ENCODE measurements at regions not wholly inside any gene's neighbourhood (a gene's known extent, or its start where the extent isn't known, plus 50 kb on each side); places are given as distances from the start of the nearest gene placed in this dataset.

DNA sequence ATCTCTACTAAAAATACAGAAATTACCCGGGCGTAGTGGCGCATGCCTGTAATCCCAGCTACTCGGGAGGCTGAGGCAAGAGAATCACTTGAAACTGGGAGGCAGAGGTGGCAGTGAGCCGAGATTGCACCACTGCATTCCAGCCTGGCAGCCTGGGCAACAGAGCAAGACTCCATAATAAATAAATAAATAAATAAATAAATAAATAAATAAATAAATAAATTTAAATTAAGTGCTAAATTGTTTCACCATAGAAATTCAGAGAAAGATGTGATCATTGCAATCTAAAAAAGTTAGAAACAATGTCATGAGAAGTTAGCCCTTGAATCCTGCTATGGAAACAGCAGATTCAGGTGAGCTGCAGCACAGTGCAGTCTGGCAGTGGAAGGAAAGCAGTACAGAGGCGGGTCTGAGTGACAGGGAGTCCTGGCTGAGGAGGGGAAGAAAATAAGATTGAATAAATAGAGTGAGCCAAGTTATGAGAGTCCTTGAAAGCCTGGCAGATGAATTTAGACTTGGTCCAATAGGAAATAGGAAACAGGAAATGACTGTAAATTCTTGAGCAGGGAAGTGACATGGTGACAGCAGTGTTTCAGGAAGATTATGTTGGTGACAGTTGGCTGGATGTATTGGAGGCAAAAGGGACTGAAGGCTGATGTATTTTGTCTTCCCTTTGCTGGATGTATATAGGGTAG lies 241.5 kb downstream of the GXYLT1 start:
- Histone ChIP-seq H3K9ac (ENCODE audit: control insufficient read depth, insufficient read depth, low read length) (no peak overlapping the region), H4K20me1 (ENCODE audit: control insufficient read depth, insufficient read depth) (no peaks in the 10 kb centered on the region), H3K4me3 (no peak overlapping the region), H3K9me3 (replicated peaks; ENCODE audit: control insufficient read depth, insufficient read depth, low read length) (no peaks in the 10 kb centered on the region), H2AFZ (ENCODE audit: control insufficient read depth, low read depth, low read length) (no peak overlapping the region), H3K4me2 (ENCODE audit: control insufficient read depth, insufficient read depth) (no peak overlapping the region), H3K27ac (ENCODE audit: control insufficient read depth, insufficient read depth) (no peak overlapping the region), H3K27me3 (replicated peaks in 1 of 2; ENCODE audit: control insufficient read depth in 2 of 2, insufficient read depth in 2 of 2, low read length in 1 of 2) (no peaks in the 10 kb centered on the region; a peak in 1 of 4 replicates), H3K36me3 (ENCODE audit: control insufficient read depth in 2 of 2, insufficient read depth in 2 of 2, low read length in 1 of 2) (no peaks in the 10 kb centered on the region), H3K79me2 (ENCODE audit: control insufficient read depth, insufficient read depth, low read length) (no peaks in the 10 kb centered on the region), H3K4me1 (ENCODE audit: control insufficient read depth, insufficient read depth, low read length) (no peaks in the 10 kb centered on the region)
- CTCF ChIA-PET = no interaction called here
- intact Hi-C loops (cut with micrococcal nuclease; ENCODE audit: unreplicated experiment) = no loop called here
- ATAC-seq = no peak
- no peak for FAIRE-seq
- POLR2A ChIA-PET = no interaction called here
- RAD21 ChIA-PET (ENCODE audit: unreplicated experiment) = no interaction called here
- WGBS (ENCODE audit: insufficient coverage, insufficient replicate concordance, low lambda C conversion rate, missing lambda C conversion rate) = 54% methylated on average over 6 of the region's 6 CpGs
- in situ Hi-C loops (cut with MboI) = no loop called here
- SMC1A ChIA-PET (ENCODE audit: uncharacterized antibody, unreplicated experiment) = interaction anchor here (1.4 kb wide), 1 partner anchor 9 kb away, joined by 3 read pairs; no protein-coding TSS in a partner anchor
- no TSS peak for BruUV-seq (replicated peaks)
- DNase-seq (ENCODE audit: low read depth, low spot score) = no peak
- TF ChIP-seq, protein P1, sequence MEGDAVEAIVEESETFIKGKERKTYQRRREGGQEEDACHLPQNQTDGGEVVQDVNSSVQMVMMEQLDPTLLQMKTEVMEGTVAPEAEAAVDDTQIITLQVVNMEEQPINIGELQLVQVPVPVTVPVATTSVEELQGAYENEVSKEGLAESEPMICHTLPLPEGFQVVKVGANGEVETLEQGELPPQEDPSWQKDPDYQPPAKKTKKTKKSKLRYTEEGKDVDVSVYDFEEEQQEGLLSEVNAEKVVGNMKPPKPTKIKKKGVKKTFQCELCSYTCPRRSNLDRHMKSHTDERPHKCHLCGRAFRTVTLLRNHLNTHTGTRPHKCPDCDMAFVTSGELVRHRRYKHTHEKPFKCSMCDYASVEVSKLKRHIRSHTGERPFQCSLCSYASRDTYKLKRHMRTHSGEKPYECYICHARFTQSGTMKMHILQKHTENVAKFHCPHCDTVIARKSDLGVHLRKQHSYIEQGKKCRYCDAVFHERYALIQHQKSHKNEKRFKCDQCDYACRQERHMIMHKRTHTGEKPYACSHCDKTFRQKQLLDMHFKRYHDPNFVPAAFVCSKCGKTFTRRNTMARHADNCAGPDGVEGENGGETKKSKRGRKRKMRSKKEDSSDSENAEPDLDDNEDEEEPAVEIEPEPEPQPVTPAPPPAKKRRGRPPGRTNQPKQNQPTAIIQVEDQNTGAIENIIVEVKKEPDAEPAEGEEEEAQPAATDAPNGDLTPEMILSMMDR (IDR thresholded peaks at IDR 0.05 in 2 of 3, conservative IDR thresholded peaks at IDR 0.05 in 1 of 3; ENCODE audit: control insufficient read depth in 2 of 3, extremely low read depth in 1 of 3, insufficient read depth in 1 of 3, low read depth in 3 of 3, low read length in 3 of 3) = no peak
- TF ChIP-seq MTA3 (IDR thresholded peaks at IDR 0.05; ENCODE audit: borderline replicate concordance, low read length) = no peak
- no peak for TF ChIP-seq SMC3 (IDR thresholded peaks at IDR 0.05; ENCODE audit: borderline replicate concordance, low read length)
- no peak for TF ChIP-seq SREBF1 (IDR thresholded peaks at IDR 0.05; ENCODE audit: low read length)
- TF ChIP-seq RCOR1 (conservative IDR thresholded peaks at IDR 0.05; ENCODE audit: low read depth, low read length) = no peak
- TF ChIP-seq GABPA (IDR thresholded peaks at IDR 0.05; ENCODE audit: low read depth) = no peak
- no peak for TF ChIP-seq ZNF274 (IDR thresholded peaks at IDR 0.05; ENCODE audit: insufficient read depth, insufficient read length)
- no peak for TF ChIP-seq ZBED1 (IDR thresholded peaks at IDR 0.05; ENCODE audit: borderline replicate concordance)
- TF ChIP-seq CHD2 (IDR thresholded peaks at IDR 0.05; ENCODE audit: borderline replicate concordance, low read depth, low read length) = no peak
- TF ChIP-seq MEF2A (IDR thresholded peaks at IDR 0.05; ENCODE audit: insufficient read depth, low read depth, low read length) = no peak
- no peak for TF ChIP-seq JUND (IDR thresholded peaks at IDR 0.05; ENCODE audit: low read depth, low read length)
- no peak for TF ChIP-seq CBFB (IDR thresholded peaks at IDR 0.05; ENCODE audit: low read depth)
- no peak for TF ChIP-seq NFYA (IDR thresholded peaks at IDR 0.05; ENCODE audit: borderline replicate concordance, low read depth, low read length)
- no peak for TF ChIP-seq IRF4 (IDR thresholded peaks at IDR 0.05; ENCODE audit: low read depth, low read length)
- TF ChIP-seq MYC (IDR thresholded peaks at IDR 0.05; ENCODE audit: insufficient read depth, insufficient read length, insufficient replicate concordance, low read length, severe bottlenecking) = no peak
- TF ChIP-seq, protein P2, sequence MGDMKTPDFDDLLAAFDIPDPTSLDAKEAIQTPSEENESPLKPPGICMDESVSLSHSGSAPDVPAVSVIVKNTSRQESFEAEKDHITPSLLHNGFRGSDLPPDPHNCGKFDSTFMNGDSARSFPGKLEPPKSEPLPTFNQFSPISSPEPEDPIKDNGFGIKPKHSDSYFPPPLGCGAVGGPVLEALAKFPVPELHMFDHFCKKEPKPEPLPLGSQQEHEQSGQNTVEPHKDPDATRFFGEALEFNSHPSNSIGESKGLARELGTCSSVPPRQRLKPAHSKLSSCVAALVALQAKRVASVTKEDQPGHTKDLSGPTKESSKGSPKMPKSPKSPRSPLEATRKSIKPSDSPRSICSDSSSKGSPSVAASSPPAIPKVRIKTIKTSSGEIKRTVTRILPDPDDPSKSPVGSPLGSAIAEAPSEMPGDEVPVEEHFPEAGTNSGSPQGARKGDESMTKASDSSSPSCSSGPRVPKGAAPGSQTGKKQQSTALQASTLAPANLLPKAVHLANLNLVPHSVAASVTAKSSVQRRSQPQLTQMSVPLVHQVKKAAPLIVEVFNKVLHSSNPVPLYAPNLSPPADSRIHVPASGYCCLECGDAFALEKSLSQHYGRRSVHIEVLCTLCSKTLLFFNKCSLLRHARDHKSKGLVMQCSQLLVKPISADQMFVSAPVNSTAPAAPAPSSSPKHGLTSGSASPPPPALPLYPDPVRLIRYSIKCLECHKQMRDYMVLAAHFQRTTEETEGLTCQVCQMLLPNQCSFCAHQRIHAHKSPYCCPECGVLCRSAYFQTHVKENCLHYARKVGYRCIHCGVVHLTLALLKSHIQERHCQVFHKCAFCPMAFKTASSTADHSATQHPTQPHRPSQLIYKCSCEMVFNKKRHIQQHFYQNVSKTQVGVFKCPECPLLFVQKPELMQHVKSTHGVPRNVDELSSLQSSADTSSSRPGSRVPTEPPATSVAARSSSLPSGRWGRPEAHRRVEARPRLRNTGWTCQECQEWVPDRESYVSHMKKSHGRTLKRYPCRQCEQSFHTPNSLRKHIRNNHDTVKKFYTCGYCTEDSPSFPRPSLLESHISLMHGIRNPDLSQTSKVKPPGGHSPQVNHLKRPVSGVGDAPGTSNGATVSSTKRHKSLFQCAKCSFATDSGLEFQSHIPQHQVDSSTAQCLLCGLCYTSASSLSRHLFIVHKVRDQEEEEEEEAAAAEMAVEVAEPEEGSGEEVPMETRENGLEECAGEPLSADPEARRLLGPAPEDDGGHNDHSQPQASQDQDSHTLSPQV (IDR thresholded peaks at IDR 0.05) = no peak
- TF ChIP-seq SRF (IDR thresholded peaks at IDR 0.05; ENCODE audit: low read depth in 2 of 2, low read length in 2 of 2) = no peak
- TF ChIP-seq NFXL1 (IDR thresholded peaks at IDR 0.05; ENCODE audit: borderline replicate concordance) = no peak
- TF ChIP-seq SP1 (IDR thresholded peaks at IDR 0.05; ENCODE audit: low read depth, low read length) = no peak

Measured in GM12878 (cell line).